ENCODE measurements at regions not wholly inside any gene's neighbourhood (a gene's known extent, or its start where the extent isn't known, plus 50 kb on each side); places are given as distances from the start of the nearest gene placed in this dataset.

GRCh38 chr6:79378957-79379356 is 144.5 kb upstream of the HMGN3 start:
- TF ChIP-seq POLR2A (IDR thresholded peaks at IDR 0.05) (no peak), CTCF (IDR thresholded peaks at IDR 0.05) (no peak)

Measured in thyroid gland (tissue), 4 donors.